ENCODE measurements at regions not wholly inside any gene's neighbourhood (a gene's known extent, or its start where the extent isn't known, plus 50 kb on each side); places are given as distances from the start of the nearest gene placed in this dataset.

DNA sequence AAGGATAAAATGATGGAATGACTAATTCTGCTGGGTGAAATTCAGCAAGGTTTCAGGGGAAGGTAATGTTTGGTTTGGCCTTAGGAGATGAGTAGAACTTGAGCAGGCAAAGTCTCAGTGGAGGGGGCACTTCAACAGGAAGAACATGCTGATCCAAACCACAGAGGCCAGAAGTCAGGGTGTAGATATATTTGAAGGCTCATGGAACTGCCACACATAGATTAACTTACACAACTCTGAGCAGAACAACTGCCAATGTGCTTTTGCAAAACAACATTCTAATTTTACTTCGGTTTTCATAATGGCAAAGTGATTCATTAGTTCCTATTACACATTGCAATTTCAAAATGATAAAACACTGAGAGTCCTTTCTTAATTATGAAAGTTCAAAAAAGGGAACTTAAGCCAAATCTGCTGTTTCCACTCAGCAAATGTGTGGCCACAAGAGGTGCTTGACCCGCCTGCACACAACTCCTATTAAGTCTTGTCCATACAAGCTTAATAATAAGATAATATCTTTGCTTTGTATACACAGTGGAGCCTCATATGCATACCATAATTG lies 284.8 kb downstream of the MREG start:
- TF ChIP-seq CTCF (IDR thresholded peaks at IDR 0.05) (no peak), POLR2A (IDR thresholded peaks at IDR 0.05) (no peak)

Measured in right lobe of liver (tissue), 4 donors.